Adrenal gland (tissue), 5 donors: ENCODE measurements at regions not wholly inside any gene's neighbourhood (a gene's known extent, or its start where the extent isn't known, plus 50 kb on each side); places are given as distances from the start of the nearest gene placed in this dataset.

Experiments
- POLR2A ChIP-seq, 2 donors: fragments of 450-650 bp; IDR thresholded peaks; one replicate each; pipeline ENCODE4 v1.6.1; 2017; ENCODE audit warnings: antibody characterized with exemption in 2 of 2, mild to moderate bottlenecking in 2 of 2, moderate library complexity in 1 of 2
- TF ChIP-seq, protein P1 (sequence below), 6 experiments: fragments of 450-650 bp in 4 of 6; fragments of 200-600 bp in 2 of 6; sonication (generic) in 1 of 6; IDR thresholded peaks; 1 replicate in 5 of 6; 2 replicates in 1 of 6; pipeline versions ENCODE4 v1.5.1 to v1.8.0; 2016 to 2021; ENCODE audit warnings: antibody characterized with exemption in 6 of 6, mild to moderate bottlenecking in 2 of 6, moderate library complexity in 1 of 6
- donor health status: DM: no; HTN: no; CAD: no.

DNA sequence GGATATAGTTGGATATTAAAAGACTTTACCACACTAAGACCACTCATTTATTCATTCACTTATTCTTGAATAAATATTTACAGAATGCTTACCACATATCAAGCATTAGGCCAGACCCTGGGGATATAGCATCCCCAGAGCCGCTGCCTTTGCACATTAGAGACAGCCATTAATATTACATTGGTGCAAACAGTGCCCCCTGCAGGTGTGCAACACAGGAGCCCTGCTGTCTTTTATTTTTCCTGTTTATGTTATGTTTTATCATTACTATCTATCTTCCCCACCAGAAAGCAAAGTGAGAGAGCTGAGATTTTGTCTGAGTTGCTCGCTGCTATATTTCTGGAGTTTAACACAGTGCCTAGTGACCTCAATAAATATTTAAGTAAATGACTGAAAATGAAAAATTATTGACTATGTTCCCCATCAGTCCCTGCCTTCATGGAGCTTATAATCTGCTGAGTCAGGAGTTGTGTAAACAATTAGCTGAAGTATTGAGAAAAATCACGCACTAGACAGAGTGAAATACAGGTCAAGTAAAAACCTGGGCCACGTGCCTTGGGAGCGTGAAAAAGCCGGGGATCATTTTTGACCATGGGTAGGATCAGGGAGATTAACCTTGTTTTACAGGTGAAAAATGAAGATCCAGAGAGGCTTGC lies 301.6 kb downstream of the PCNX1 start:
- TF ChIP-seq, protein P1, sequence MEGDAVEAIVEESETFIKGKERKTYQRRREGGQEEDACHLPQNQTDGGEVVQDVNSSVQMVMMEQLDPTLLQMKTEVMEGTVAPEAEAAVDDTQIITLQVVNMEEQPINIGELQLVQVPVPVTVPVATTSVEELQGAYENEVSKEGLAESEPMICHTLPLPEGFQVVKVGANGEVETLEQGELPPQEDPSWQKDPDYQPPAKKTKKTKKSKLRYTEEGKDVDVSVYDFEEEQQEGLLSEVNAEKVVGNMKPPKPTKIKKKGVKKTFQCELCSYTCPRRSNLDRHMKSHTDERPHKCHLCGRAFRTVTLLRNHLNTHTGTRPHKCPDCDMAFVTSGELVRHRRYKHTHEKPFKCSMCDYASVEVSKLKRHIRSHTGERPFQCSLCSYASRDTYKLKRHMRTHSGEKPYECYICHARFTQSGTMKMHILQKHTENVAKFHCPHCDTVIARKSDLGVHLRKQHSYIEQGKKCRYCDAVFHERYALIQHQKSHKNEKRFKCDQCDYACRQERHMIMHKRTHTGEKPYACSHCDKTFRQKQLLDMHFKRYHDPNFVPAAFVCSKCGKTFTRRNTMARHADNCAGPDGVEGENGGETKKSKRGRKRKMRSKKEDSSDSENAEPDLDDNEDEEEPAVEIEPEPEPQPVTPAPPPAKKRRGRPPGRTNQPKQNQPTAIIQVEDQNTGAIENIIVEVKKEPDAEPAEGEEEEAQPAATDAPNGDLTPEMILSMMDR (IDR thresholded peaks at IDR 0.05), result no peak
- TF ChIP-seq POLR2A (IDR thresholded peaks at IDR 0.05), result no peak
